ENCODE measurements at regions not wholly inside any gene's neighbourhood (a gene's known extent, or its start where the extent isn't known, plus 50 kb on each side); places are given as distances from the start of the nearest gene placed in this dataset.

GRCh38 chr11:29750392-29750791, 266.4 kb downstream of the KCNA4 start:
- peaks cover 0 to 6% of the 10 kb centered on the region in 2 experiments for H3K9me3 ChIP-seq (ENCODE audit: control insufficient read depth in 1 of 2, insufficient read depth in 1 of 2, low read length in 2 of 2)
- ChIA-PET CTCF (no interaction called here), POLR2A (no interaction called here)
- H3K9me3 Mint-ChIP-seq: peaks cover 5% of the 10 kb centered on the region
- no peaks in the 10 kb centered on the region for H3K27me3 ChIP-seq (ENCODE audit: control insufficient read depth in 1 of 2, insufficient read depth in 2 of 2, low read length in 2 of 2)
- H3K4me1 ChIP-seq (ENCODE audit: insufficient read depth, low read length): no peaks in the 10 kb centered on the region
- no peak for DNase-seq
- no peak overlapping the region for H3K4me3 Mint-ChIP-seq
- TF ChIP-seq CTCF (IDR thresholded peaks at IDR 0.05): no peak
- H3K4me3 ChIP-seq (ENCODE audit: low read length): no peak overlapping the region
- H3K27ac ChIP-seq (ENCODE audit: low read depth in 1 of 2, low read length in 2 of 2): no peak overlapping the region
- intact Hi-C loops (cut with DNase I, micrococcal nuclease): no loop called here
- H3K36me3 ChIP-seq (ENCODE audit: insufficient read depth, low read length): no peaks in the 10 kb centered on the region
- no peaks in the 10 kb centered on the region for H3K27me3 Mint-ChIP-seq
- H3K27ac Mint-ChIP-seq: no peak overlapping the region
- ATAC-seq (ENCODE audit: poor library complexity): no peak
- H3K36me3 Mint-ChIP-seq (ENCODE audit: low read depth): no peaks in the 10 kb centered on the region
- H3K4me1 Mint-ChIP-seq (ENCODE audit: low read depth): no peaks in the 10 kb centered on the region

GRCh38 chr11:29734287-29734686, 282.5 kb downstream of the KCNA4 start:
- Mint-ChIP-seq H3K9me3 (peaks cover 11% of the 10 kb centered on the region), H3K27ac (no peak overlapping the region), H3K27me3 (no peaks in the 10 kb centered on the region), H3K36me3 (ENCODE audit: low read depth) (no peaks in the 10 kb centered on the region), H3K4me1 (ENCODE audit: low read depth) (no peaks in the 10 kb centered on the region), H3K4me3 (no peak overlapping the region)
- Histone ChIP-seq H3K27me3 (ENCODE audit: control insufficient read depth in 1 of 2, insufficient read depth in 2 of 2, low read length in 2 of 2) (no peaks in the 10 kb centered on the region), H3K36me3 (ENCODE audit: insufficient read depth, low read length) (no peaks in the 10 kb centered on the region), H3K27ac (ENCODE audit: low read depth in 1 of 2, low read length in 2 of 2) (no peak overlapping the region), H3K9me3 (ENCODE audit: control insufficient read depth in 1 of 2, insufficient read depth in 1 of 2, low read length in 2 of 2) (peaks cover 0 to 5% of the 10 kb centered on the region in 2 experiments), H3K4me1 (ENCODE audit: insufficient read depth, low read length) (no peaks in the 10 kb centered on the region), H3K4me3 (ENCODE audit: low read length) (no peak overlapping the region)
- ChIA-PET CTCF (no interaction called here), POLR2A (no interaction called here)
- DNase-seq (no peak), ATAC-seq (ENCODE audit: poor library complexity) (no peak)
- intact Hi-C loops (cut with DNase I, micrococcal nuclease): no loop called here
- no peak for TF ChIP-seq CTCF (IDR thresholded peaks at IDR 0.05)

GRCh38 chr11:29713831-29714320, 303.0 kb downstream of the KCNA4 start:
- Mint-ChIP-seq H3K27me3 (no peaks in the 10 kb centered on the region), H3K4me1 (ENCODE audit: low read depth) (no peaks in the 10 kb centered on the region), H3K4me3 (no peak overlapping the region), H3K9me3 (peaks cover 9% of the 10 kb centered on the region), H3K36me3 (ENCODE audit: low read depth) (no peaks in the 10 kb centered on the region), H3K27ac (no peak overlapping the region)
- ATAC-seq (ENCODE audit: poor library complexity) (no peak), DNase-seq (no peak)
- Histone ChIP-seq H3K9me3 (ENCODE audit: control insufficient read depth in 1 of 2, insufficient read depth in 1 of 2, low read length in 2 of 2) (peaks cover 0 to 10% of the 10 kb centered on the region in 2 experiments), H3K27me3 (ENCODE audit: control insufficient read depth in 1 of 2, insufficient read depth in 2 of 2, low read length in 2 of 2) (no peaks in the 10 kb centered on the region), H3K4me3 (ENCODE audit: low read length) (no peak overlapping the region), H3K36me3 (ENCODE audit: insufficient read depth, low read length) (no peaks in the 10 kb centered on the region), H3K27ac (ENCODE audit: low read depth in 1 of 2, low read length in 2 of 2) (no peak overlapping the region), H3K4me1 (ENCODE audit: insufficient read depth, low read length) (no peaks in the 10 kb centered on the region)
- CTCF ChIA-PET: no interaction called here
- TF ChIP-seq CTCF (IDR thresholded peaks at IDR 0.05): no peak
- POLR2A ChIA-PET: no interaction called here
- intact Hi-C loops (cut with DNase I, micrococcal nuclease): no loop called here

All from CD4-positive, alpha-beta T cell (primary cell).